OCI-M2 (cell line): ENCODE measurements at regions not wholly inside any gene's neighbourhood (a gene's known extent, or its start where the extent isn't known, plus 50 kb on each side); places are given as distances from the start of the nearest gene placed in this dataset.

Experiments
- DNase-seq: peaks from one replicate; lab custom pipeline; 2025; ENCODE audit not compliant: unreplicated experiment; lab: John Stamatoyannopoulos, UW

GRCh38 chr2:160672211-160672610 lies 178.6 kb upstream of the RBMS1 start:
- DNase-seq, result no peak

- no peak for DNase-seq
These were observed 180.6 kb upstream of the RBMS1 start for GRCh38 chr2:160674146-160674750.

GRCh38 chr2:160679686-160680085 lies 186.1 kb upstream of the RBMS1 start:
- DNase-seq, result no peak

GRCh38 chr2:160680294-160680693 lies 186.7 kb upstream of the RBMS1 start:
- DNase-seq, result no peak

GRCh38 chr2:160680974-160681373 lies 187.4 kb upstream of the RBMS1 start:
- DNase-seq, result no peak

GRCh38 chr2:160683206-160683605 lies 189.6 kb upstream of the RBMS1 start:
- DNase-seq, result no peak

GRCh38 chr2:160687629-160688028 lies 194.0 kb upstream of the RBMS1 start:
- no peak for DNase-seq

- DNase-seq, result no peak
These were observed 195.8 kb upstream of the RBMS1 start for GRCh38 chr2:160689441-160689840.

GRCh38 chr2:160694221-160694620 lies 200.6 kb upstream of the RBMS1 start:
- no peak for DNase-seq

GRCh38 chr2:160694631-160695030 lies 201.0 kb upstream of the RBMS1 start:
- no peak for DNase-seq

GRCh38 chr2:160695402-160696086 lies 201.9 kb upstream of the RBMS1 start:
- no peak for DNase-seq

- DNase-seq, result no peak
These were observed 202.5 kb upstream of the RBMS1 start for GRCh38 chr2:160696087-160696452.

GRCh38 chr2:160697817-160698216 lies 204.2 kb upstream of the RBMS1 start:
- DNase-seq, result no peak

- DNase-seq, result no peak
These were observed 206.6 kb upstream of the RBMS1 start for GRCh38 chr2:160700021-160700814.

GRCh38 chr2:160701822-160702221 lies 208.2 kb upstream of the RBMS1 start:
- DNase-seq, result no peak

GRCh38 chr2:160702754-160703153 lies 209.1 kb upstream of the RBMS1 start:
- no peak for DNase-seq

GRCh38 chr2:160703648-160704585 lies 210.3 kb upstream of the RBMS1 start:
- no peak for DNase-seq

- no peak for DNase-seq
These were observed 221.8 kb upstream of the RBMS1 start for GRCh38 chr2:160715428-160715827.

GRCh38 chr2:160719116-160719515 lies 225.5 kb upstream of the RBMS1 start:
- no peak for DNase-seq

- no peak for DNase-seq
These were observed 226.5 kb upstream of the RBMS1 start for GRCh38 chr2:160720098-160720497.
